ENCODE measurements at regions not wholly inside any gene's neighbourhood (a gene's known extent, or its start where the extent isn't known, plus 50 kb on each side); places are given as distances from the start of the nearest gene placed in this dataset.

GRCh38 chr3:21056293-21056692 lies 694.7 kb downstream of the ZNF385D start:
- TF ChIP-seq CTCF (tag by site-specific recombination; IDR thresholded peaks at IDR 0.05): no peak
- no peak for TF ChIP-seq ZNF138 (tag by site-specific recombination; IDR thresholded peaks at IDR 0.05; ENCODE audit: borderline replicate concordance)
- TF ChIP-seq ZNF23 (tag by site-specific recombination; IDR thresholded peaks at IDR 0.05; ENCODE audit: borderline replicate concordance): no peak
- TF ChIP-seq SP3 (tag by site-specific recombination; IDR thresholded peaks at IDR 0.05): no peak
- no peak for TF ChIP-seq ZNF248 (tag by site-specific recombination; IDR thresholded peaks at IDR 0.05)
- no peak for TF ChIP-seq ZNF114 (tag by site-specific recombination; IDR thresholded peaks at IDR 0.05)
- no peak for TF ChIP-seq ZNF658 (tag by site-specific recombination; IDR thresholded peaks at IDR 0.05)
- no peak for TF ChIP-seq EGR2 (tag by site-specific recombination; IDR thresholded peaks at IDR 0.05; ENCODE audit: low read depth)
- TF ChIP-seq ZNF391 (tag by site-specific recombination; IDR thresholded peaks at IDR 0.05; ENCODE audit: borderline replicate concordance, low read depth): no peak
- TF ChIP-seq TCF7L2 (IDR thresholded peaks at IDR 0.05; ENCODE audit: borderline replicate concordance, low read depth, low read length): no peak
- no peak for TF ChIP-seq ZNF18 (tag by site-specific recombination; IDR thresholded peaks at IDR 0.05)
- POLR2A ChIA-PET: no interaction called here
- H3K4me3 ChIP-seq (ENCODE audit: low read depth, low read length): no peak overlapping the region
- H3K27ac ChIP-seq (ENCODE audit: extremely low read depth, low read depth, low read length): no peak overlapping the region
- H3K9me3 ChIP-seq (ENCODE audit: control insufficient read depth, insufficient read depth, low read depth, low read length): no peaks in the 10 kb centered on the region
- CTCF ChIA-PET: no interaction called here
- H3K36me3 ChIP-seq (ENCODE audit: control insufficient read depth in 2 of 2, insufficient read depth in 1 of 2, low read length in 2 of 2): no peaks in the 10 kb centered on the region
- no peaks in the 10 kb centered on the region for H3K4me1 ChIP-seq (ENCODE audit: control insufficient read depth, insufficient read depth, low read length)

- Histone ChIP-seq H3K4me3 (ENCODE audit: low read depth, low read length) (no peak overlapping the region), H3K4me1 (ENCODE audit: control insufficient read depth, insufficient read depth, low read length) (no peaks in the 10 kb centered on the region), H3K36me3 (ENCODE audit: control insufficient read depth in 2 of 2, insufficient read depth in 1 of 2, low read length in 2 of 2) (no peaks in the 10 kb centered on the region), H3K9me3 (ENCODE audit: control insufficient read depth, insufficient read depth, low read depth, low read length) (no peaks in the 10 kb centered on the region), H3K27ac (ENCODE audit: extremely low read depth, low read depth, low read length) (no peak overlapping the region)
- TF ChIP-seq ZNF791 (tag by site-specific recombination; IDR thresholded peaks at IDR 0.05): no peak
- TF ChIP-seq SCRT2 (tag by site-specific recombination; IDR thresholded peaks at IDR 0.05): no peak
- no peak for TF ChIP-seq ZNF354C (tag by site-specific recombination; IDR thresholded peaks at IDR 0.05; ENCODE audit: borderline replicate concordance, low read depth)
- TF ChIP-seq GLI4 (tag by site-specific recombination; IDR thresholded peaks at IDR 0.05): no peak
- TF ChIP-seq ZNF341 (tag by site-specific recombination; IDR thresholded peaks at IDR 0.05; ENCODE audit: low read depth): no peak
- no peak for TF ChIP-seq MYNN (tag by site-specific recombination; IDR thresholded peaks at IDR 0.05; ENCODE audit: borderline replicate concordance)
- TF ChIP-seq RBAK (tag by site-specific recombination; IDR thresholded peaks at IDR 0.05): no peak
- no peak for TF ChIP-seq PRDM1 (tag by site-specific recombination; IDR thresholded peaks at IDR 0.05)
- TF ChIP-seq ZNF155 (tag by site-specific recombination; IDR thresholded peaks at IDR 0.05): no peak
- TF ChIP-seq ZNF645 (tag by site-specific recombination; IDR thresholded peaks at IDR 0.05): no peak
- TF ChIP-seq ZNF146 (tag by site-specific recombination; IDR thresholded peaks at IDR 0.05): no peak
- no peak for TF ChIP-seq ZNF600 (tag by site-specific recombination; IDR thresholded peaks at IDR 0.05)
- no peak for TF ChIP-seq ZNF510 (tag by site-specific recombination; IDR thresholded peaks at IDR 0.05; ENCODE audit: insufficient replicate concordance)
- TF ChIP-seq REPIN1 (tag by site-specific recombination; IDR thresholded peaks at IDR 0.05; ENCODE audit: low read depth): no peak
- no peak for TF ChIP-seq ZNF169 (tag by site-specific recombination; IDR thresholded peaks at IDR 0.05)
- TF ChIP-seq KLF16 (tag by site-specific recombination; IDR thresholded peaks at IDR 0.05): no peak
- no peak for TF ChIP-seq SCRT1 (tag by site-specific recombination; IDR thresholded peaks at IDR 0.05; ENCODE audit: borderline replicate concordance)
- TF ChIP-seq ZNF426 (tag by site-specific recombination; IDR thresholded peaks at IDR 0.05): no peak
- ChIA-PET POLR2A (no interaction called here), CTCF (no interaction called here)
Measured at GRCh38 chr3:21055015-21055414, 696.0 kb downstream of the ZNF385D start.
